KMS-11 (cell line): ENCODE measurements at regions not wholly inside any gene's neighbourhood (a gene's known extent, or its start where the extent isn't known, plus 50 kb on each side); places are given as distances from the start of the nearest gene placed in this dataset.

ENCODE experiments used
- H2AFZ ChIP-seq: fragments of 200-600 bp; sonication (generic); 2 replicates; pipeline ENCODE4 v1.6.1; 2016; ENCODE audit warnings: antibody characterized with exemption, mixed run types, low read depth
- H3K27ac ChIP-seq: fragments of 200-600 bp; sonication (generic); 2 replicates; pipeline ENCODE4 v1.6.1; 2016; ENCODE audit warnings: mild to moderate bottlenecking, mixed run types
- H3K27me3 ChIP-seq: fragments of 200-600 bp; sonication (generic); 2 replicates; pipeline ENCODE4 v1.6.1; 2017; ENCODE audit warnings: mild to moderate bottlenecking, low read depth, mixed run types, moderate library complexity; ENCODE audit not compliant: insufficient read depth
- H3K36me3 ChIP-seq: fragments of 200-600 bp; sonication (generic); 2 replicates; pipeline ENCODE4 v1.6.1; 2017; ENCODE audit warnings: mild to moderate bottlenecking, mixed run types; ENCODE audit not compliant: insufficient read depth
- H3K4me1 ChIP-seq: fragments of 200-600 bp; sonication (generic); 2 replicates; pipeline ENCODE4 v1.6.1; 2016; ENCODE audit warnings: mild to moderate bottlenecking, low read depth, mixed run types; ENCODE audit not compliant: poor library complexity, severe bottlenecking
- H3K4me2 ChIP-seq: fragments of 200-600 bp; sonication (generic); 2 replicates; pipeline ENCODE4 v1.7.0; 2016; ENCODE audit warnings: mild to moderate bottlenecking, mixed run types
- H3K4me3 ChIP-seq: fragments of 200-600 bp; sonication (generic); IDR thresholded peaks from 2 replicates; pipeline ENCODE4 v1.6.1; 2017; ENCODE audit warnings: low read depth, low read length, mixed read lengths; ENCODE audit not compliant: insufficient read depth
- H3K79me2 ChIP-seq: fragments of 200-600 bp; sonication (generic); 2 replicates; pipeline ENCODE4 v1.6.1; 2016; ENCODE audit warnings: low read depth, mixed run types; ENCODE audit not compliant: insufficient read depth
- H3K9ac ChIP-seq: fragments of 200-600 bp; sonication (generic); 2 replicates; pipeline ENCODE4 v1.6.1; 2016; ENCODE audit warnings: mild to moderate bottlenecking, mixed run types
- H4K20me1 ChIP-seq: fragments of 200-600 bp; sonication (generic); 2 replicates; pipeline ENCODE4 v1.6.1; 2016; ENCODE audit warnings: mild to moderate bottlenecking, mixed run types; ENCODE audit not compliant: insufficient read depth
- CTCF ChIP-seq: fragments of 200-600 bp; sonication (generic); conservative IDR thresholded peaks from 2 replicates; pipeline ENCODE4 v1.6.1; 2017; ENCODE audit warnings: low read depth, mild to moderate bottlenecking, antibody characterized with exemption, low read length, moderate library complexity, mixed read lengths

- H4K20me1 ChIP-seq = no peaks in the 10 kb centered on the region
- no peak overlapping the region for H3K27ac ChIP-seq
- no peaks in the 10 kb centered on the region for H3K36me3 ChIP-seq
- H3K27me3 ChIP-seq = no peaks in the 10 kb centered on the region
- H3K79me2 ChIP-seq = no peaks in the 10 kb centered on the region
- TF ChIP-seq CTCF = no peak
- H3K4me3 ChIP-seq = no peak overlapping the region
- H3K4me2 ChIP-seq = no peak overlapping the region
- H2AFZ ChIP-seq = no peak overlapping the region
- no peak overlapping the region for H3K9ac ChIP-seq
- no peaks in the 10 kb centered on the region for H3K4me1 ChIP-seq
These were observed 319.8 kb downstream of the TDRD15 start for GRCh38 chr2:21443494-21444105.

DNA sequence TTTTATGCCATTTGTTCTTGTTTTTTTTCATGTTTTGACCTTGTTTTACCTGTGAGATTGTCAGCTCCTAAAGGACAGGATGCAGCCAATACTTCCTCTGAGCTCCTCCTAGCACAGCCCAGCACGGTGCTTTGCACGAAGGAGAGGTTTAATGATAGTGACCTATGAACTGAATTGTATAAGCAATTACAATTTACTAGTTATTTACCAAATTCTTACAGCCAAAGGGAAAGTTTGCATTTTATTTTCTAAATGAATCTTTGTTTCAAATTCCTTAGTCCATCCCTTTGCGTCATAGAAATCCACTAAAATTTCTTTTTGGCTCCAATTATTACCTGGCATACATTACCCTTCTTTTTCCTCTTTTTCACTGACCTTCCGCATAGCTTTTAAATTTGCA is 326.1 kb downstream of the TDRD15 start:
- H3K27ac ChIP-seq = no peak overlapping the region
- no peak overlapping the region for H3K4me3 ChIP-seq
- no peak overlapping the region for H2AFZ ChIP-seq
- no peak overlapping the region for H3K9ac ChIP-seq
- TF ChIP-seq CTCF = no peak
- H3K79me2 ChIP-seq = no peaks in the 10 kb centered on the region
- no peaks in the 10 kb centered on the region for H3K36me3 ChIP-seq
- H4K20me1 ChIP-seq = no peaks in the 10 kb centered on the region
- H3K4me1 ChIP-seq = no peaks in the 10 kb centered on the region
- H3K27me3 ChIP-seq = no peaks in the 10 kb centered on the region
- no peak overlapping the region for H3K4me2 ChIP-seq

DNA sequence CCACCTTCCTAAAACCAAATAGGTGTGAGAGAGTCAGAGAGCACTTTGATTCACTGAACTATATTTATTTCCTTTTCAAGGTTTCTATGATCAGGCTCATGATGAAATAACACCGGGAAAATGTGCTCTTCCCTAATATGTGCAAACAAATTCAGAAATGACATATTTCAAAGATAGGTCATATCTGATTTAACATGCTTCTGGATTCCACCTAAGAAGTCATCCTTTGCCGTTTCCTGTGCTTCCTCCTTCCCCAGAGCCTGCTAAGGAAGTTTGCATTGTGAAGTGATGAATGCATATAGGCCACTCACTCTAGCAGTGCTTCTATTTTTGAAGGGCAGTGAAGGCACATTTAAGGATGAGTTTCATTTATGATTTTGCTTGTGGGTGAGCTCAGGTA is 327.6 kb downstream of the TDRD15 start:
- H3K4me3 ChIP-seq = no peak overlapping the region
- H2AFZ ChIP-seq = no peak overlapping the region
- no peaks in the 10 kb centered on the region for H3K79me2 ChIP-seq
- H3K4me1 ChIP-seq = no peaks in the 10 kb centered on the region
- H3K4me2 ChIP-seq = no peak overlapping the region
- no peaks in the 10 kb centered on the region for H3K36me3 ChIP-seq
- H3K27ac ChIP-seq = no peak overlapping the region
- no peaks in the 10 kb centered on the region for H4K20me1 ChIP-seq
- no peak for TF ChIP-seq CTCF
- no peaks in the 10 kb centered on the region for H3K27me3 ChIP-seq
- no peak overlapping the region for H3K9ac ChIP-seq

GRCh38 chr2:21452263-21452662 is 328.5 kb downstream of the TDRD15 start:
- no peaks in the 10 kb centered on the region for H3K27me3 ChIP-seq
- no peak overlapping the region for H3K9ac ChIP-seq
- no peaks in the 10 kb centered on the region for H4K20me1 ChIP-seq
- no peak overlapping the region for H3K27ac ChIP-seq
- H3K4me2 ChIP-seq = no peak overlapping the region
- H3K79me2 ChIP-seq = no peaks in the 10 kb centered on the region
- H3K4me3 ChIP-seq = no peak overlapping the region
- no peaks in the 10 kb centered on the region for H3K36me3 ChIP-seq
- H2AFZ ChIP-seq = no peak overlapping the region; the same call in 1 of the 2 replicates
- TF ChIP-seq CTCF = no peak
- H3K4me1 ChIP-seq = no peaks in the 10 kb centered on the region
